ENCODE measurements at regions not wholly inside any gene's neighbourhood (a gene's known extent, or its start where the extent isn't known, plus 50 kb on each side); places are given as distances from the start of the nearest gene placed in this dataset.

DNA sequence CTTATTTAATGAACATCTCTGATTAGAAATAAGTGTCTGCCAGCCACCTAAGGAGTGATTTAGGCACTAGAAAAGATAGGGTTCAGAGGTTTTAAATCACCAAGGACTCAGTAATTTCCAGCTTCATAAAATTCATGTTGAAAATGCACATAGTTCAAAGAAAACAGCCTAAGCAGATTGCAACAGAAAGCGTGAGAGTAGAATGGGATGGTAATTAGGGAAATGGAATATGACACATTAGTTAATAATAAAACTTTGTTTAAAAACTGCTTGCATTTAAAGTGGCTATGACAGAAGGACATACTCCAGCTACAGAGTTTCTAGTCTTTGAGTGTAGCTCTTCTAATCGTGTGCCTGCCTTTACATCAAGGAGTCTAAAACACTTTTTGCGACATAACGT lies 490.8 kb downstream of the TLE4 start:
- intact Hi-C loops (cut with DNase I; ENCODE audit: low total_unique reads): no loop called here
- 87 to 90% methylated on average over 4 of the region's 4 CpGs for WGBS, 2 donors
- no peak overlapping the region for H3K4me3 ChIP-seq (ENCODE audit: low read depth, poor library complexity, severe bottlenecking)
- no peak for DNase-seq (ENCODE audit: low spot score in 2 of 2)
- TF ChIP-seq, protein P1, sequence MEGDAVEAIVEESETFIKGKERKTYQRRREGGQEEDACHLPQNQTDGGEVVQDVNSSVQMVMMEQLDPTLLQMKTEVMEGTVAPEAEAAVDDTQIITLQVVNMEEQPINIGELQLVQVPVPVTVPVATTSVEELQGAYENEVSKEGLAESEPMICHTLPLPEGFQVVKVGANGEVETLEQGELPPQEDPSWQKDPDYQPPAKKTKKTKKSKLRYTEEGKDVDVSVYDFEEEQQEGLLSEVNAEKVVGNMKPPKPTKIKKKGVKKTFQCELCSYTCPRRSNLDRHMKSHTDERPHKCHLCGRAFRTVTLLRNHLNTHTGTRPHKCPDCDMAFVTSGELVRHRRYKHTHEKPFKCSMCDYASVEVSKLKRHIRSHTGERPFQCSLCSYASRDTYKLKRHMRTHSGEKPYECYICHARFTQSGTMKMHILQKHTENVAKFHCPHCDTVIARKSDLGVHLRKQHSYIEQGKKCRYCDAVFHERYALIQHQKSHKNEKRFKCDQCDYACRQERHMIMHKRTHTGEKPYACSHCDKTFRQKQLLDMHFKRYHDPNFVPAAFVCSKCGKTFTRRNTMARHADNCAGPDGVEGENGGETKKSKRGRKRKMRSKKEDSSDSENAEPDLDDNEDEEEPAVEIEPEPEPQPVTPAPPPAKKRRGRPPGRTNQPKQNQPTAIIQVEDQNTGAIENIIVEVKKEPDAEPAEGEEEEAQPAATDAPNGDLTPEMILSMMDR (IDR thresholded peaks at IDR 0.05): no peak
- no peak for TF ChIP-seq POLR2A (IDR thresholded peaks at IDR 0.05)

DNA sequence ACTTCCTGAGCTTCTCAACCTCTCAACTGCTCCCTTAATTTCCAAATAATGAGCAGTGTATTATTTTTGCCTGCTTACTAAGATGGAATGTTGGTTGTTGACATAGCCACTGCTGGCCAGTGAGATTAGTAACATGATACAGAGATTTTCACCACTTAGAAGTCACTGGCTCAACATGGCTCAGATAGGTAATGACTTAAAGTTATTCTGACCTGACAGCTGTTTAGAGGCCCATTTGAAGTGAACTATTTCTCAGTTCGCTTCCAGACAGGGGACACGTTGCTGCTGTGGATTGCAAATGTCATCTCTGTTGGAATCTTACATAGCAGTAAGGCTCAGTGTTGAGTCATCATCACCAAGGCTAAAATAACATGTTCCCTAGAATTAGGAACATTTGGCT lies 490.2 kb downstream of the TLE4 start:
- H3K4me3 ChIP-seq (ENCODE audit: low read depth, poor library complexity, severe bottlenecking): no peak overlapping the region
- no peak for TF ChIP-seq POLR2A (IDR thresholded peaks at IDR 0.05)
- TF ChIP-seq, protein P1 (IDR thresholded peaks at IDR 0.05): no peak
- intact Hi-C loops (cut with DNase I; ENCODE audit: low total_unique reads): no loop called here
- 37 to 39% methylated on average over 2 of the region's 2 CpGs for WGBS, 2 donors
- no peak for DNase-seq (ENCODE audit: low spot score in 2 of 2)

DNA sequence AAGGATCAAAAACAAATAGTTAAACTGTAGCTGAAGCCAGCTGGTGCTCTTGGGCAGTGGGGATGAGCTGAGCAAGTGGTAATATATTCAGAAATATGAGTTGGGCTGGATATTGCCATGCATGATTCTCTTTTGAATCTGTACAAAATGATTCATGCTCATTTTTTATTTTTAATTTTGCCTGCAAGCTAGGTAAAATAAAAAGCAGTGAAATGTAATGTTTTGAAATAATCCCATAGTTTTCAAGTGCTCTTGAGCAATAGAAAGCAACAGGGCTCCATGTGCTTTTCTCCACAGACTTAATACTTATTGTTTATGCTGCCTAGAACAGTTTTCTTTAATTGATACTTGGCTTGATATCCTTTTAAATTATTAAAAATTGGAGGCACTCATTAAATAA lies 489.3 kb downstream of the TLE4 start:
- no peak for DNase-seq (ENCODE audit: low spot score in 2 of 2)
- intact Hi-C loops (cut with DNase I; ENCODE audit: low total_unique reads): no loop called here
- no peak overlapping the region for H3K4me3 ChIP-seq (ENCODE audit: low read depth, poor library complexity, severe bottlenecking)
- no peak for TF ChIP-seq POLR2A (IDR thresholded peaks at IDR 0.05)
- TF ChIP-seq, protein P1 (IDR thresholded peaks at IDR 0.05): no peak

DNA sequence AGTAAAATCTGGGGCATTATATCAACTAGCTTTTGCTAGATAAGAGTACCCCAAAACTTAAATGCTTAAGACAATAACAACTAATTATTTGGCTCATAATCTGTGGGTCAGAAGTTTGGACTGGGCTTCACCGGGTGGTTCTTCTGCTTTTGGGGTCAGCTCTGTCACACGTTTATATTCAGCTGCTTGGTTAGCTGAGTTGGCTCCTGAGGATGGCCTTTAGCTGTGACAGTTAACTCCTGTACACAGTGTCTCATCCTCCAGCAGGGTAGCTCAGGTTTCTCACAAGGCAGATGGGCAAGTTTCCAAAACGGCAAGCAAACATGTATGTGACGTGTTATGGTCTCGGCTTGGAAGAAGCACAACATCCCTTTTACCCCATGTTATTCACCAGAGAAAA lies 488.2 kb downstream of the TLE4 start:
- TF ChIP-seq POLR2A (IDR thresholded peaks at IDR 0.05): no peak
- TF ChIP-seq, protein P1 (IDR thresholded peaks at IDR 0.05): no peak
- no peak for DNase-seq (ENCODE audit: low spot score in 2 of 2)
- intact Hi-C loops (cut with DNase I; ENCODE audit: low total_unique reads): no loop called here
- H3K4me3 ChIP-seq (ENCODE audit: low read depth, poor library complexity, severe bottlenecking): no peak overlapping the region
- whole genome bisulfite sequencing, 2 donors: 88 to 92% methylated on average over 5 of the region's 5 CpGs

DNA sequence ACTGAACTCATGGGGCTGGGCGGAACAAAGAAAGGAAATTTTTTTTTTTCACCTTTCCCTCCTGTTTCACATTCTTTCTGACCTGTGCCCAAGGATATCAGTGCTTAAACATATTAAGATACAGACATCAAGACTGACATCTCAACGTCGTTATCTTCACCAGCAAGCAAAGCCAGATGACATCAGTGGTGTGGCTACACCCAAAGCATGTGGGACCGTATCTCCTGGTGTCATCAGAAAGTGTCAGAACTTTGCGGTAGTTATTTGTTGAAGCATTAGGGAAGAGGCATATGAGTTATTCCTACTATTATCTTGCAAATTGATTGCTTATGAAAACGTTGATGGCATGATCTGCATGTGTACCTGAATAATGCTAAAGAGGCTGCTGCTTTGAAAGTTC lies 487.4 kb downstream of the TLE4 start:
- TF ChIP-seq POLR2A (IDR thresholded peaks at IDR 0.05): no peak
- TF ChIP-seq, protein P1 (IDR thresholded peaks at IDR 0.05): no peak
- WGBS, 2 donors: 74% methylated on average over 6 of the region's 6 CpGs
- intact Hi-C loops (cut with DNase I; ENCODE audit: low total_unique reads): no loop called here
- no peak overlapping the region for H3K4me3 ChIP-seq (ENCODE audit: low read depth, poor library complexity, severe bottlenecking)
- DNase-seq (ENCODE audit: low spot score in 2 of 2): no peak

DNA sequence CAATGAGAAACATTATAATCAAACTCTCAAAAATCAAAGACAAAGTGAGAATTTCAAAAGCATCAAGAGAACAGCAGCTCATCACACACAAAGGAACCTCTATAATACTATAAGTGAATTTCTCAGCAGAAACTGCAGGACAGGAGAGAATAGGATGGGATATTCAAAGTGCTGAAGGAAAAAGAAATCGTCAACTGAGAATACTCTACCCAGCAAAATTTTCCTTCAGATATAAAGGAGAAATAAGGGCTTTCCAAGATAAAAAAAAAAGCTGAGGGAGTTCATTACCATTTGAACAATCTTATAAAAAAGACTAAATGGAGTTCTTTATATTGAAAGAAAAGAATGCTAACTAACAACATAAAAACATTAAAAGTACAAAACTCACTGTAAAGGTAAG lies 481.1 kb downstream of the TLE4 start:
- TF ChIP-seq, protein P1 (IDR thresholded peaks at IDR 0.05): no peak
- no peak for TF ChIP-seq POLR2A (IDR thresholded peaks at IDR 0.05)
- 93 to 95% methylated on average over 1 of the region's 1 CpG for WGBS, 2 donors
- no peak for DNase-seq (ENCODE audit: low spot score in 2 of 2)
- no peak overlapping the region for H3K4me3 ChIP-seq (ENCODE audit: low read depth, poor library complexity, severe bottlenecking)
- intact Hi-C loops (cut with DNase I; ENCODE audit: low total_unique reads): no loop called here
